ENCODE measurements at regions not wholly inside any gene's neighbourhood (a gene's known extent, or its start where the extent isn't known, plus 50 kb on each side); places are given as distances from the start of the nearest gene placed in this dataset.

DNA sequence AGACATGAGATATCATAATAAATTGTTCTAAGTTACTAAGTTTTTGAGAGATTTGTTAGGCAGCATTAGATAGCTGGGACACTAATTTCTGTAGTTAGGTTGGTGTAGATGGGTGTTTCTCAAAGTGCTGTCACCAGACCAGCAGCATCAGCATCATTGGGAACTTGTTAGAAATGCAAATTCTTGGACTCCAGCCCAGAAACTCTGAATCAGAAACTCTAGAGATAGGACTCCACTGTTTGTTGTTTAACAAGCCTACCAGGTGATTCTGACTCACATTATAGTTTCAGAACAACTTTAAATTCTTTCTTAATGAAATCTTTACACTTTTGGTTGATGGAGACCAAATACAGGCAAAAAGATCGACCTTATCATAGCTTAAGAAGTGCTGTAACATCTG is 173.7 kb downstream of the PABPC4L start:
- no peak for DNase-seq

DNA sequence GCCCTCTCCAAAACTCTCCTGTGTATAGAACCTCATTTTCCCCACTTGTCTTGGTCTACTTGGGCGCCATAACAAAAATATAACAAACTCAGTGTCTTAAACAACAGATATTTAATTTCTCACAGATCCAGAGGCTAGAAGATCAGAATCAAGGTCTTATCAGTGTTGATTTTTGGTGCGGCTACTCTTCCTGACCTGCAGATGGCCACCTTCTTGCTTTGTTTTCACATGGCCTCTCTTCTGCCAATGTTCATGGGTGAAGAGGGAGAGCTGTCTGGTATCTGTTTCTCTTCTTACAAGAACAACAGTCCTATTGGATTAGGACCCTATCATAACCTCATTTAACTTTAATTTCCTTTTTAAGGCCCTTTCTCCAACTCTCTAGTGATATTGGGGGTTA is 177.3 kb downstream of the PABPC4L start:
- no CpG with 5 or more reads among the region's 2 CpGs for WGBS (ENCODE audit: insufficient coverage)
- Histone ChIP-seq H3K4me3 (ENCODE audit: low read length) (no peak overlapping the region), H3K4me1 (ENCODE audit: control insufficient read depth, insufficient read depth, low read length) (no peaks in the 10 kb centered on the region), H3K27ac (ENCODE audit: low read length) (no peak overlapping the region), H3K27me3 (ENCODE audit: control insufficient read depth, insufficient read depth, low read length) (no peaks in the 10 kb centered on the region), H3K9me3 (replicated peaks; ENCODE audit: control insufficient read depth, low read depth, low read length) (no peaks in the 10 kb centered on the region), H3K36me3 (ENCODE audit: control insufficient read depth, insufficient read depth, low read length) (no peaks in the 10 kb centered on the region)
- peak; percentile 14 for DNase-seq

More for the DNA sequence above, 173.7 kb downstream of the PABPC4L start:
- Histone ChIP-seq H3K36me3 (ENCODE audit: control insufficient read depth, insufficient read depth, low read length) (no peaks in the 10 kb centered on the region), H3K4me3 (ENCODE audit: low read length) (no peak overlapping the region), H3K27me3 (ENCODE audit: control insufficient read depth, insufficient read depth, low read length) (no peaks in the 10 kb centered on the region), H3K4me1 (ENCODE audit: control insufficient read depth, insufficient read depth, low read length) (no peaks in the 10 kb centered on the region), H3K27ac (ENCODE audit: low read length) (no peak overlapping the region), H3K9me3 (replicated peaks; ENCODE audit: control insufficient read depth, low read depth, low read length) (no peaks in the 10 kb centered on the region)
- 100% methylated on average over 1 of the region's 1 CpG for WGBS (ENCODE audit: insufficient coverage)

DNA sequence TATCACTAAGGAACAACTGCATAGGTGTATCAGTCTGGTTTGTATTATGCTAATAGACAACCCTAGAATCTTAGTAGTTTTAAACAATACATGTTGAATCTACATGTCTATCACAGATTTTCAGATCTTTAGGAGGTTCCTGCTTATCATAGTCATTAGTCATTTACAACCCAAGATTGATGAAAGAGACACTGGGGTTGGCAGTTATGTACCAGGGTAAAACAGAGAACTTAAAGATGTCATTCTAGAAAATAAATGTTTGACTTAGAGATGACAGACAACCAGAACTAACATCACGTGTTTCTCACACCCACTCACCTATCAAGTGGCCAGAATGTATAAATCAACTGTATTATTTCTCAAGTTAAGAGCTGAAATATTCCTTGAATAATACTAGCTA is 181.9 kb downstream of the PABPC4L start:
- no peak overlapping the region for H3K4me3 ChIP-seq (ENCODE audit: low read length)
- no peaks in the 10 kb centered on the region for H3K9me3 ChIP-seq (replicated peaks; ENCODE audit: control insufficient read depth, low read depth, low read length)
- no peaks in the 10 kb centered on the region for H3K4me1 ChIP-seq (ENCODE audit: control insufficient read depth, insufficient read depth, low read length)
- no CpG with 5 or more reads among the region's 1 CpG for WGBS (ENCODE audit: insufficient coverage)
- H3K36me3 ChIP-seq (ENCODE audit: control insufficient read depth, insufficient read depth, low read length) = no peaks in the 10 kb centered on the region
- no peak for DNase-seq
- H3K27ac ChIP-seq (ENCODE audit: low read length) = no peak overlapping the region
- H3K27me3 ChIP-seq (ENCODE audit: control insufficient read depth, insufficient read depth, low read length) = no peaks in the 10 kb centered on the region

DNA sequence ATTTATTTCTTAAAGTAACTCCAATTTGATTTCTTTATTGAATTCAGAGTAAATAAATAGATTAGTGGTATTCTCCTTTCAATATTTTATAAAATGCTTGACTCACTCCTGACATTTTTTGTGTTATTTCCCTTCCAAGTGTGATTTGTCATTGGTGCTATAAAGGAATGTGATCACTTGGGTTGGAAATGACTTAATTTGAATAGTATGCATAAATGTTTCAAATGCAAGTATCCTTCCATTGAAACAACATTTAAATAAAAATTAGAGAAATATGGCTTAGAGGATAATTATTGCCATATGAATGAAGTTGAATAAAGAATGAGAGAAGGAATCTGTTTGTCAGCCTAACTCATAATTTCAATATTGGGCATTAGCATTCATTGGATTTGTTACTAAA is 182.7 kb downstream of the PABPC4L start:
- Histone ChIP-seq H3K4me3 (ENCODE audit: low read length) (no peak overlapping the region), H3K27ac (ENCODE audit: low read length) (no peak overlapping the region), H3K9me3 (replicated peaks; ENCODE audit: control insufficient read depth, low read depth, low read length) (no peaks in the 10 kb centered on the region), H3K4me1 (ENCODE audit: control insufficient read depth, insufficient read depth, low read length) (no peaks in the 10 kb centered on the region), H3K27me3 (ENCODE audit: control insufficient read depth, insufficient read depth, low read length) (no peaks in the 10 kb centered on the region), H3K36me3 (ENCODE audit: control insufficient read depth, insufficient read depth, low read length) (no peaks in the 10 kb centered on the region)
- no peak for DNase-seq

DNA sequence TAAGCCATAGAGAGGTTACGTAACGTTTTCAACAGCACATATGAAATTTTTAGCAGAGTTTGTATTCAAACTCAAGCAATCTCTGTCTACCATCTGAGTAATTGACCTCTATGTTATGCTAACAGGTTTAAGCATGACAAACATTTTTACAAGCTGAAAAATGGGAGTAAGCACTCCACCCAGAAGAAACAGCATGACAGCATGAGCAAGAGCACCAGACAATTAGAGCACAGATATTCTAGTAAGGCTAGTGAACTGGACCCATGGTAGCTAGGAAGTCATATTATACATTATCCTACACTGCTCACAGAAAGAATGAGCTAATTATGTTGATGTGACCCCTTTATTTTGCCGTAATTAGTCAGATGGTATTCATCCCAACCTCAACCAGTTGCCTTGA is 200.5 kb downstream of the PABPC4L start:
- no peak for DNase-seq
- Histone ChIP-seq H3K9me3 (replicated peaks; ENCODE audit: control insufficient read depth, low read depth, low read length) (no peaks in the 10 kb centered on the region), H3K4me1 (ENCODE audit: control insufficient read depth, insufficient read depth, low read length) (no peaks in the 10 kb centered on the region), H3K27me3 (ENCODE audit: control insufficient read depth, insufficient read depth, low read length) (no peaks in the 10 kb centered on the region), H3K4me3 (ENCODE audit: low read length) (no peak overlapping the region), H3K27ac (ENCODE audit: low read length) (no peak overlapping the region), H3K36me3 (ENCODE audit: control insufficient read depth, insufficient read depth, low read length) (no peaks in the 10 kb centered on the region)
- WGBS (ENCODE audit: insufficient coverage) = no CpG with 5 or more reads among the region's 3 CpGs

DNA sequence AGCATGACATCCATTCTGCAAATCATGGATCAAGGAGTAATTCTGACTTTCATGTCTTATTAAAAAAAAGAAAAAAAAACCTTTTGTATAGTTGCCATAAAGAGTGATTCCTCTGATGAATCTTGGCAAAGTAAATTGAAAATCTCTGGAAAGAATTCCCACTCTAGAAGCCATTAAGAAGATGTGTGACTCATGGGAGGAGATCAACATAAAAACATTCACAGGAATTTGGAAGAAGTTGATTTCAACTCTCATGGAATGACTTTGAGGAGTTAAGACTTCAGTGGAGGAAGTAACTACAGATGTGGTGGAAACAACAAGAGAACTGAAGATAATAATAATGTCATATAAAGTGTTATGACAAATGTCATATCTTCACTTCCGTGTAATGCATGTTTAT is 204.2 kb downstream of the PABPC4L start:
- no peaks in the 10 kb centered on the region for H3K36me3 ChIP-seq (ENCODE audit: control insufficient read depth, insufficient read depth, low read length)
- H3K4me1 ChIP-seq (ENCODE audit: control insufficient read depth, insufficient read depth, low read length) = no peaks in the 10 kb centered on the region
- H3K9me3 ChIP-seq (replicated peaks; ENCODE audit: control insufficient read depth, low read depth, low read length) = no peaks in the 10 kb centered on the region
- no CpG with 5 or more reads among the region's 1 CpG for WGBS (ENCODE audit: insufficient coverage)
- H3K27me3 ChIP-seq (ENCODE audit: control insufficient read depth, insufficient read depth, low read length) = no peaks in the 10 kb centered on the region
- no peak overlapping the region for H3K4me3 ChIP-seq (ENCODE audit: low read length)
- DNase-seq = no peak
- no peak overlapping the region for H3K27ac ChIP-seq (ENCODE audit: low read length)

DNA sequence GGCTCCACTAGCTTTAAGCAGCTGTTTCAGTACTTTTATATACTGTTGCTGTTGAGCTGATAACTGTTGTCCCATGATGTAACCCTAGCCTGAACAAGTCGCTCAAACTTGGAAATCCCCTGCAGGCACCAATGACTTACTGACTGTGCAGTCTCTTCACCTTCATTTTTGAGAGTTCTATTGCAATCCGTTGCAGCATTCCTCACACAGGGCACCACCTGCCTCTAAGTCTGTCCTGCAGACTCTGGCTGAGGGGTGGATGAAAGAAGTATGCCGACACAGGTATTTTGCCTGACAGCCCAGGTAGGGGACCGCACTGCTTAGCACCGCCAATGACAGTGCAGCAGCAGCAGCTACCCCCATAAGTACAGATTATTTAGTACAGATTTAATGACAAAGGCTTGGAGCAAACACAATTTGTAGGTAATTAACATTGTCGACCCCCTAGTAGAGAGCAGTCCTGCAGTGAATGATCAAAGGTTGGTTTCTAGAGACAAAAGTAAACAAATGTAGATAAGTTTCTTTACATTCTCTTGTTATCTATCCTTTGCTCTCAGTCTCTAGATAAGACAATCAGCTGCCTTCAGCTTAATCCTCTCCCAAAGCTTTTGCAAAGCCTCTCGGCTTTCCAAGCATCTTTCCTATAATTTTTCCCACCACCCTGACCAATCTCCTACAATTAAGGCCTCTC is 205.0 kb downstream of the PABPC4L start:
- Histone ChIP-seq H3K4me3 (ENCODE audit: low read length) (no peak overlapping the region), H3K9me3 (replicated peaks; ENCODE audit: control insufficient read depth, low read depth, low read length) (no peaks in the 10 kb centered on the region), H3K27me3 (ENCODE audit: control insufficient read depth, insufficient read depth, low read length) (no peaks in the 10 kb centered on the region), H3K27ac (ENCODE audit: low read length) (no peak overlapping the region), H3K36me3 (ENCODE audit: control insufficient read depth, insufficient read depth, low read length) (no peaks in the 10 kb centered on the region), H3K4me1 (ENCODE audit: control insufficient read depth, insufficient read depth, low read length) (no peaks in the 10 kb centered on the region)
- DNase-seq = no peak
- WGBS (ENCODE audit: insufficient coverage) = 100% methylated on average over 2 of the region's 7 CpGs

DNA sequence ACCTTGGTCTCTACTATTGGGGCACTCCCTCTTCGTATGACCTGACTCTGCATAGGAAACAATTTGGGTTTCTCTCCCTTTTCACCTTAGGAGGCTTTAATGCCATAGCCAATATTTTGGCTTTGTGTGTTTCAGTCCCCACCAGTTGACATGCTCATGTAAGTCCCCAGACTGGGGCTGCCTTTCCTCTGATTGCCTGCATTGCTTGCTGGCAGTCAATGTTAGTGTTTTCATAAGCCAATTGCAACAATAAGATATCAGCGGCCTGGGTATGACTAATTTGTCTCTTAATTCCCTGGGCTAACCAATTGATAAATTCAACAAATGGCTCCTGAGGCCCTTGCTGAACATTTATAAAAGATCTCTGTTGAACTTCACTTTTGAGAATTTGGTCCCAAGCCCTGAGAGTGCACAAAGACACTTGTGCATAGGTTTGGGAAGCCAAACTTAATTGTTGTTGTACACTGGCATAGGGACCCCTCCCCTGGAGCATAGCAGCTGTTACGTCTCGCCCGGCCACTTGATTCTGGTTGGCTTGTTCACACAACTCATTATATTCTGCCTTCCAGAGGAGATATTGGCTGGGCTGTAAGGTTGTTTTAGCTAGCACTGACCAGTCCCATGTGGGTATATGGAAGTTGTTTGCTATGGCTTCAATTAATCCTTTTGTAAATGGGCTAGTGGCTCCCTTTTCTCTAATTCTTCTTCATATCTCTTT is 206.2 kb downstream of the PABPC4L start:
- peaks cover 2% of the 10 kb centered on the region for H3K9me3 ChIP-seq (replicated peaks; ENCODE audit: control insufficient read depth, low read depth, low read length)
- H3K4me3 ChIP-seq (ENCODE audit: low read length) = no peak overlapping the region
- no peaks in the 10 kb centered on the region for H3K4me1 ChIP-seq (ENCODE audit: control insufficient read depth, insufficient read depth, low read length)
- H3K27ac ChIP-seq (ENCODE audit: low read length) = no peak overlapping the region
- no peak for DNase-seq
- no peaks in the 10 kb centered on the region for H3K27me3 ChIP-seq (ENCODE audit: control insufficient read depth, insufficient read depth, low read length)
- WGBS (ENCODE audit: insufficient coverage) = 100% methylated on average over 1 of the region's 5 CpGs
- no peaks in the 10 kb centered on the region for H3K36me3 ChIP-seq (ENCODE audit: control insufficient read depth, insufficient read depth, low read length)

DNA sequence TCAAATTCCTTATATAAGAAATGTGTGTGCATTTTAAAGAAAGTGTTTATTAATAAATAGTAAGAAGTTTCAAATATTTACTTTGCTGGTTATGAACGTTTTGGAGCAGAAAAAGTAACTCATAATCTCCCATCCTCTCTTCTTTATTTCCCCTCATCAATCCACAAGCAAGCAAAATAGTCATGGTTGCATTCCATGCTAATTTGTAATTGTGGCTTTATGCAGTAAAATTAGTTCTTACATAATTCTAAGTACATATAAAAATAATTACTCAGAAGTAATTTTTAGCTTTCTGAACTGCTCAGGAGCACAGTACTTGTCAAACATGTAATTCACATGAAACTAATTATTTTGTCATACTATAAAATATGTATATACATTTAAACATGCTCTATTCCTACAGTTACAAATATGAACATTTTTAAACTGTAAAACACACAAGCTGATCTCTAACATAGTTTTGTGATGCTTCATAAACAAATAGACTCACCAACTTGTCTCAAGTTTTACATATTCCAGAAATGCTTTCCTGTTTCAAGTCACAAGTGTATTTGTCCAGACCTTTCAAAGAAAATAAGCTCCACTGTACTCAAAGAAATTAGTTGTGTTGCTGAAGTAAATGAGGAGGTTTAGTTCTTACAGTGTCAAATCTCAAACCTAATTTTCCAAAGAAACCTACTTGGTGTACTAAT is 218.9 kb downstream of the PABPC4L start:
- Histone ChIP-seq H3K4me1 (ENCODE audit: control insufficient read depth, insufficient read depth, low read length) (no peaks in the 10 kb centered on the region), H3K4me3 (ENCODE audit: low read length) (no peak overlapping the region), H3K27me3 (ENCODE audit: control insufficient read depth, insufficient read depth, low read length) (no peaks in the 10 kb centered on the region), H3K9me3 (replicated peaks; ENCODE audit: control insufficient read depth, low read depth, low read length) (no peaks in the 10 kb centered on the region), H3K27ac (ENCODE audit: low read length) (no peak overlapping the region), H3K36me3 (ENCODE audit: control insufficient read depth, insufficient read depth, low read length) (no peaks in the 10 kb centered on the region)
- WGBS (ENCODE audit: insufficient coverage) = no CpG with 5 or more reads among the region's 1 CpG
- no peak for DNase-seq

DNA sequence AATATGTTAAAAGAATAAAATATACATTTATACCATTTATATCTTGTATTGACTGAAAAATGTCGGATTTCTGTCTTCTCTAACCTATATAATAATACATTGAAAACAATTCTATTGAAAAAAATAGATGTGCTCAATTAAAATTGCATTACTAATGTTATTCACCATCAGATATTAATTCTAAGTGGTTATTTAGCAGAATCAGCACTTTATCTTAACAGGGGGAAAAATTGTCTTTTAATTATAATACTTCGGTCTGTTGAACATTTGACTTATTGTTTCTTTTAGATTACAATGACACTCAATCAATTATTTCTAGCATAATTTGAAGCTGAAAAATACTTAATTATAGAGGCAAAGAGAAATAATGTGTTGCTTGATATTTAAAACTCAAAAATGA is 220.3 kb downstream of the PABPC4L start:
- H3K9me3 ChIP-seq (replicated peaks; ENCODE audit: control insufficient read depth, low read depth, low read length) = no peaks in the 10 kb centered on the region
- no peaks in the 10 kb centered on the region for H3K27me3 ChIP-seq (ENCODE audit: control insufficient read depth, insufficient read depth, low read length)
- no peaks in the 10 kb centered on the region for H3K4me1 ChIP-seq (ENCODE audit: control insufficient read depth, insufficient read depth, low read length)
- no peak overlapping the region for H3K4me3 ChIP-seq (ENCODE audit: low read length)
- no CpG with 5 or more reads among the region's 2 CpGs for WGBS (ENCODE audit: insufficient coverage)
- no peak overlapping the region for H3K27ac ChIP-seq (ENCODE audit: low read length)
- no peak for DNase-seq
- no peaks in the 10 kb centered on the region for H3K36me3 ChIP-seq (ENCODE audit: control insufficient read depth, insufficient read depth, low read length)
